ENCODE measurements at regions not wholly inside any gene's neighbourhood (a gene's known extent, or its start where the extent isn't known, plus 50 kb on each side); places are given as distances from the start of the nearest gene placed in this dataset.
"Not testable (repeated sequence)": the region's sequence is repeated elsewhere in the genome, so short reads cannot be mapped to it uniquely, and the experiment has no call there.

DNA sequence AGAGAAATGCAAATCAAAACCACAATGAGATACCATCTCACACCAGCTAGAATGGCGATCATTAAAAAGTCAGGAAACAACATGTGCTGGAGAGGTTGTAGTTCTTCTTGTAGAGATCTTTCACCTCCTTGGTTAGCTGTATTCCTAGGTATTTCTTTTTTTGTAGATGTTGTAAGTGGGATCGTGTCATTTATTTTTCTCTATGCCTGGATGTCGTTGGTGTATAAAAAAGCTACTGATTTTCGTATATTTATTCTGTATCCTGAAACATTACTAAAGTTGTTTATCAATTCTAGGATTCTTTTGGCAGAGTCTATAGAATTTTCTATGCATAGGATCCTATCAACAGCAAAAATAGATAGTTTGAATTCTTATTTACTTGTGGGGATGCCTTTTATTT, 1271.8 kb downstream of the TMEM121 start:
- not testable (repeated sequence) for TF ChIP-seq EZH2 (IDR thresholded peaks at IDR 0.05; ENCODE audit: insufficient read depth, poor library complexity, severe bottlenecking); EZH2phosphoT487 (IDR thresholded peaks at IDR 0.05; ENCODE audit: insufficient read depth, low read depth)
